HG03469 (cell line): ENCODE measurements at regions not wholly inside any gene's neighbourhood (a gene's known extent, or its start where the extent isn't known, plus 50 kb on each side); places are given as distances from the start of the nearest gene placed in this dataset.
"Not testable (repeated sequence)": the region's sequence is repeated elsewhere in the genome, so short reads cannot be mapped to it uniquely, and the experiment has no call there.

ENCODE experiments used
- ATAC-seq: cut with Tn5 transposase; IDR thresholded peaks from one replicate; pipeline ENCODE4 v1.9.1; 2021; ENCODE audit warnings: mild to moderate bottlenecking, moderate library complexity, moderate number of reproducible peaks; ENCODE audit not compliant: unreplicated experiment

DNA sequence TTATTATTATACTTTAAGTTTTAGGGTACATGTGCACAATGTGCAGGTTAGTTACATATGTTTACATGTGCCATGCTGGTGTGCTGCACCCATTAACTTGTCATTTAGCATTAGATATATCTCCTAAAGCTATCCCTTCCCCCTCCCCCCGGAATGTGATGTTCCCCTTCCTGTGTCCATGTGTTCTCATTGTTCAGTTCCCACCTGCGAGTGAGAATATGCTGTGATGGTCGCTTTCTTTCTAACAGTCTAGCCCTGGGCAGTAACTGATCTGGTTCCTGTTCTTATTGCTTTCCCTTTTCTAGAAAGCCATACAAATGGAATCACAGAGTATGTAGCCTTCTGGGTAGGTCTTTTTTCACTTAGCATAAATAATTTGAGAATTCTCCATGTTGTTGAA, 311.1 kb upstream of the CNTNAP2 start:
- not testable (repeated sequence) for ATAC-seq

DNA sequence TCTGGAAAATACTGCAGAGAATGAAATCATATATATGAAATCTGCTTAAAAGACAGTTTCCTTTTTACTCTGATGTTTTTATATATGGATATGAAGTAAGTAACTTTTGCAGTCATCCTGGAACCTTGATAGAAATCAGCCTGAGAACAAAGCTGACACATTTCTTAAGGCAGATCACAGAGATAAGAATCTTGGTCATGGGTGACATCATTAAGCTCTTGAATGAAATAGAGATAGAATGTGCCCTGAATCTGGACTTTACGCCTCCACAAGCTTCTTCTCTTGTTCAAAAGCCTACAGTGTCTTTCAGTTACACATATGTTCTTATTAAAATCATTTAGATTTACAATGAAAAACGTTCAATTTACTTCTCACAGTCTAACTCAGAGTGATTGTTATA, 319.1 kb upstream of the CNTNAP2 start:
- ATAC-seq: no peak

DNA sequence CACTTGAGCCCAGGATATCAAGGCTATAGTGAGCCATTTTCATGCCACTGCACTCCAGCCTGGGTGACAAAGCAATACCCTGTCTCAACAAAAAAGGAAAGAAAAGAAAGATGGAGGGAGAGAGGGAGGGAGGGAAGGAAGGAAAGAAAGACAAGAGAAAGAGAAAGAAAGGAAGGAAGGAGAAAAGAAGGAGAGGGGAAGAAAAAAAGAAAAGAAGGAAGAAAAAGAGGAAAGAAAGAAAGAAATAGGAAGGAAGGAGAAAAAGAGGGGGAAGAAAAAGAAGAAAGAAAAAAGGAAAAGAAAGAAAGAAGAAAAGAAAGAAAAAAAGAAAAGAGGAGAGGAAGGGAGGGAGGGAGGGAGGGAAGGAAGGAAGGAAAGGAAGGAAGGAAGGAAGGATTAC, 321.5 kb upstream of the CNTNAP2 start:
- ATAC-seq: no peak

DNA sequence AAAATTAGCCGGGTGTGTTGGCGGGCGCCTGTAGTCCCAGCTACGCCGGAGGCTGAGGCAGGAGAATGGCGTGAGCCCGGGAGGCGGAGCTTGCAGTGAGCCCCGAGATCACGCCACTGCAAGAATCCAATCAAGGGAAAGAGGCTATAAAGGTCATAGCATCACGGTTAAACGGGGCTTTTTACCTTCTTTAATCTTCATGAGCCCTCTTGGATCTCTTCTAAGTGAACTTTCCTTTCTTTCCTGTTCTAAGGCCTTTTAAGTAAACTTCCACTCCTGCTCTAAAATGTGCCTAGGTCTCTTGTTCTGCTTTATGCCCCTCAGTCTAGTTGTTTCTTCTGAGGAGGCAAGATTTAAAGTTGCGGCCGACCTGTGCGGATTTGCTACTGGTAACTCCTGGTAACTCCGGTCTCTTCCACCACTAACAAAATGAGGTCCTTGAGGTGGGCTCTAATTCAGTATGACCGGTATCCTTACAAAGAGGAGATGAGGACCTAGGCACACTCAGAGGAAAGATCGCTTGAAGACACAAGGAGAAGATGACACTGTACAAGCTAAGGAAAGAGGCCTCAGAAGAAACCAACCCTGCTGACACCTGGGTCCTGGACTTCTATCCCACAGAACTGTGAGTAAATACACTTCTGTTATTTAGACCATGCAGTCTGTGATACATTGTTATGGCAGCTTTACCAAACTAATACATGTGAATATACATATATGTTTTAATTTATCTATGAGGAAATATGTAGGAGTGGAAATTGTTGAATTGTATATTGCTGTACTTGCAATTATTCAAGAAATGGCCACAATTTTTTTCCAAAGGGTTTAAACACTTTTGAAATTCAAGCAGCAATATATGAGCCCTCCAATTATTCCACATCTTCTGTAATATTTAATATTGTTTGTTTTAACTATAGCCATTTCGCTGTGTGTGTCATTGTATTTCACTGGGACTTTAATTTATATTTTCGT, 331.5 kb upstream of the CNTNAP2 start:
- no peak for ATAC-seq

DNA sequence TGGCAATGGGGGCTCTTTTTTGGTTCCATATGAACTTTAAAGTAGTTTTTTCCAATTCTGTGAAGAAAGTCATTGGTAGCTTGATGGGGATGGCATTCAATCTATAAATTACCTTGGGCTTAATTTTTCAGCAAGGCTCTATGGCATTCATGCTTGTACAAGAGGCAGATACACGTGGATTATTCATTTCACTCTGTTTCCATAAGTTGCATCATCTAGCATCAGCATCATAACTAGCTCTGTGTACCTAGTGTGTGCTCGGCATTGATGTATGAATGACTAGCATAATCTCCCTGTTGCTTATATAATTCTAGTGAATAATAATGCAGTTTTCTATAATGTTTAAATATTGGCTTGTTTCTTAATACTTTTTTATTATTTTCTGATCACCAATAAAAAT, 335.2 kb upstream of the CNTNAP2 start:
- ATAC-seq: not testable (repeated sequence)

DNA sequence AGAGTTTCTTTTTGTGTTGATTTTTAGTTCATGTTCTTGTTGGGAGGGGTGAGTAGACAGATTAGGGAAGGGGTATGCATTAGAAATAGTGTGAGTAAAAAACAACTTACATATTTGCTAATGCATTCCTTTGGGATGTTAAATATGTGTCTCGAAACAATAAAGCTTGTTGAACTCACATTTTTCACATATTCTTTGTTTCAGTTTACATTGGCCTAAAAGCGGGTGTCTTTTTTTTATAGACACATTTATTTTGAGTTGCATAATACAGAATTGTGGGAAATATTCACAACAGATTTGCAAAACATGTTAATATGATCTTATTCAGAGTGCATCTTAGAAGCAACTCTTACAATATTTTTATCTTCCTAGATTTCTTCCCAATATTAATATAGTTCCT, 337.5 kb upstream of the CNTNAP2 start:
- ATAC-seq: no peak

DNA sequence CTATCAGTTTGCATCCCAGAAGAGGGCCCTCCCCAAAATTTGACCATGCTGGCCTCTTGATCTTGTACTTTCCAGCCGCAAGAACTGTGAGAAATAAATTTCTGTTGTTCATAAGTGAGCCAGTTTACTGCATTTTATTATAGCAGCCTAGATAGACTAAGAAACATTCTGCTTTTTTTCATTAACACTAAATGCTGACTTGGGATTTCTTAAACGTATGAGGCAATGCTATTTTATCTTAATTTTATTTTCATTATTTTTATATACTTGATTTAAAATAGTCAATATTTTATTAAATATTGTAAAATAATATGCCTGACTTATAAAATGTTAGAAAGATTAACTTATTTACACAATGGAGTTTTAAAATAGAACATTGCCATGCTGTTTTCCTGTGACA, 341.8 kb upstream of the CNTNAP2 start:
- ATAC-seq: no peak

DNA sequence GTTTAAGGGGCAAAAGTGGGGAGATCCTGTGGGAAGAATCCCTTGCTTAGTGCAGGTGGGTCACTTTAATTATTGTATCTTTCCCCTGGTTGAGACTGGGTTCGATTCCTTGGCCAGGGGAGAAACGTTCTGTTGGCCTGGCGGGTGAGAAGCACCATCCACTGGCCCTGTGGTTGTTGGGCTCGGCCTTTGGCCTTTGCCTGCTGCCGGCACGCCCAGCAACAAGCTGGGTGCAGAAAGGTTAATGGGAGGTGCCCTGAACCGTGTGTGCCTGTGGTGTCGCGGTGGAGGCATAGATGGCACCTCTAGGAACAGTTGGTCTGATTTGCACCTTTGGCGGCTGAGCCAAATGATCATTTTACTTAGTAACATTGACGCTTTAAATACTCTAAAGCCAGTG, 363.6 kb upstream of the CNTNAP2 start:
- ATAC-seq: no peak

DNA sequence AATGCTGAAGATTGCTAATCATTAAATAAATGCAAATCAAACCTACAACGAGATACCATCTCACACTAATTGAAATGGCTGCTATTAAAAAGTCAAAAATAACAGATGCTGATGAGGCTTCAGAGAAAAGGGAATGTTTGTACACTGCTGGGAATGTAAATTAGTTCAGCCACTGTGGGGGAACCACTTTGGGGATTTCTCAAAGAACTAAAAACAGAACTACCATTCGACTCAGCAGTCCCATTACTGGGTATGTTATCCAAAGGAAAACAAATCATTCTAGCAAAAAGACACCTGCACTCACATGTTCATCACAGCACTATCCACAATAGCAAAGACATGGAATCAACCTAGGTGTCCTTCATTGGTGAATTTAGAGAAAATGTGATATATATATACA, 379.0 kb upstream of the CNTNAP2 start:
- ATAC-seq: no peak

DNA sequence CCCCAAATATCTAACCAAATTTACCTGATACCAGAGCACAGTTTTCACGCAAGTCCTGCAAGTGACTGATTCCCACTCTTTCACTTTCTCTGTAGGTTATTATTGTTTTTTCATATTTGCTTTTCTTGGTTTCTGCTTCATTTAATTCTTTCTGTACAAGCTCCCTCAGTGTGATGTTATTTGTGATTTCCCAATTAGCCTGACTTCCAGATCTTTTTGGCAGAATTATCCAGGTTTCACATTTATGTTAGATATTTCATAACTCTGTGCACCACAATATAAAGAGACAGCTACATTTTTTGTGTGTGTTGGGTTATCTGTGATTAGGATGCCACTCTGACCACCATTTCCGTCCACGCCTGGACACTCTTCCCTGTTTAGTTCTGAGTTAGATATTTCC, 381.5 kb upstream of the CNTNAP2 start:
- no peak for ATAC-seq

DNA sequence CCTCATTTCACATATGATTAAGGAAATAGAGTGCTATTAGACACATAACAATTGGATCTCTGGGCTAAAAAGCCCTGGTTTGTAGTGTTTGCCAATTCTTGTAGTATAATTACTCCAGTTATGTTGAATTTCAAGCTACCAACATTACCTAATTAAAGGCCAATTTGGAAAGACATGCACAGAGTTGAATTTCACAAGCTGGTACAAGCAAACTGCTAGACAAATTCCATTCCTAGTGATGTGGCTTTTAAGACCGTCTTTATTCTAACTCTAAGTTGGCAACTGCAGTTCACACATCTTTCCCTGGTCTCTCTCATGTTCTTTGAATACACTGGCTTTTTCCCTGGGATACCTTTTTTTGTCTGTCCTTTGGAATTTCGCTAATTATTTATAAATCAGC, 384.1 kb upstream of the CNTNAP2 start:
- no peak for ATAC-seq

DNA sequence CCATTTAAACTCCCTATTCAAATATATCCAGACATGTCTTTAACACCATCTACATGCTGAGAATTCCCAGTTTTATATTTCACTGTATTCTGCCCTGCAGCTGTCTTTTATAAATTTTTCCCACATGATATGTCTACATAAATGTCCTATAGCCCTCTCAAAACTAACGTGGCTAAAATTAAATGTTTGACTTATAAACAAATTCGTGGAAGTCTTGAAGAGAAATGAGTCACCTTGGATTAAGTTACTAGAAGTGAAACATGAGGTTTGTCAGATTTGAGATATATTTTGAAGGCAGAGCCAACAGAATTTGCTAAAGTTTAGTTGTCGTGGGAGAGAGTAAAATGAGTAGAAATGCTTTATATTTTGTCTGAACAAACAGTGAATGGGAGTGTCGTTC, 386.9 kb upstream of the CNTNAP2 start:
- no peak for ATAC-seq

DNA sequence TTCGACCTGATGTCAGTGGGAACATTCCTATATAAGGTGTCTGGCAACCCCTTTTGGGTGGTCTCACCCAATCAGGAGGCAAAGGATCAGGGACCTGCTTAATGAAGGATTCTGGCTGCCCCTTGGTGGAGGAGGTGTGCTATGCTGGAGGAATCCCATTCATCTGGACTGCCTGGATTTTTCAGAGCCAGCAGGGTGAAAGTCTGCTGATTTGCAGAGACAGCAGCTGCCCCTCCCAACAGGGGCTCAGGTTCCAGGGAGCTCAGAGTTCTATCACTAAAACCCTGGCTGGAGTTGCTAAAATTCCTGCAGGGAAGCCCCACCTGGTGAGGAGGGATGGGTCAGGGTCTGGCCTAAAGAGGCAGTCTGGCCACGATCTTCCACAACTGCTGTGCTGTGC, 398.5 kb upstream of the CNTNAP2 start:
- no peak for ATAC-seq

DNA sequence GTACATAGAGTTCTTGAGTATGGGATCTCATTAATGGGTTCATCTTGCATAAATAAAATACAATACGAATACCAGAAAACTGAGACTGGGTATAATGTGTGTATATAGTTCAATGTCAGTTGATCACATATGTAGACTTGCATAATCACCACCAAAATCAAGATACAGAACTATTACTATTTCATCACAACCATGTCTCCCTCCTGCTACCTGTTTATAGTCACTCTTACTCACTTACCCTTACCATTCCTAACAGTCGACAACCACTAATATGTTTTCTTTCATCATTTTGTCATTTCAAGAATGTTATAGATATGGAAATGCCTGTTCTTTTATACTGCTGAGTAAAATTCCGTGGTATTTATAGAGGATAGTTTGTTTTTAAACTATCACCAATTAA, 416.1 kb upstream of the CNTNAP2 start:
- no peak for ATAC-seq

DNA sequence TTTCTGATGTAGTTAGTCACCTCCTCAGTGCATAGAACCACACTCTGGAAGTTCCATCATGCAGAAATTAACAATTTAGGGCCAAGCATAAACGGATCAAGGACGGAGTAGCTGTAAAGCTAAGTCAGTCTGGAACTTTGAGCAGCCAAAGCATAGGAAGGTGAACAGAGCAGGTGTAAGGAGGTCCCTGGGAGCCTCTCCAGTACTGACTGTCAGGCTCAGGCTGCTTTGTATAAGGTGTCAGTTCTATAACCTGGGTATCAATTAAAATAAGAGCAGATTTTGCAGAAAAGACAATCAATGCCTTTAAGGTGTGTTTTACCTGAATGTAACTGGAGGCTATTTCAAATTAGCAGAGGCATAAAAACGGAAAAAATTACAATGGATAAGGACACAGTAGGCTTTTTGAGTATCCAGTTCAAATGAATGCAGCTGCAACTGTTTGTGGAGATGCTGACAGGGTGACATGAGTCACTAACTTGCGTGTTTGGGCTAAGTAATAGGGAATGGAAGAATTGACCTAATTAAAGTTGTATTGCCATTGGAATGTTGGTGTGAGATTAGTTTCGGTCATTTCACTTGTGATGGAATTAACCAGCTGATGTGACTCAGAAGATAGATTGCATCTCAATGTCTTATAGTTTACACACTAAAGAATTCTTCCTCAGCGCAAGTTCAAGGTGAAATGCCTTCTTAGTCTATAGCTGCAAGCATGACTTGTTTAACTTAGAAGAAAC, 417.9 kb upstream of the CNTNAP2 start:
- ATAC-seq: no peak

DNA sequence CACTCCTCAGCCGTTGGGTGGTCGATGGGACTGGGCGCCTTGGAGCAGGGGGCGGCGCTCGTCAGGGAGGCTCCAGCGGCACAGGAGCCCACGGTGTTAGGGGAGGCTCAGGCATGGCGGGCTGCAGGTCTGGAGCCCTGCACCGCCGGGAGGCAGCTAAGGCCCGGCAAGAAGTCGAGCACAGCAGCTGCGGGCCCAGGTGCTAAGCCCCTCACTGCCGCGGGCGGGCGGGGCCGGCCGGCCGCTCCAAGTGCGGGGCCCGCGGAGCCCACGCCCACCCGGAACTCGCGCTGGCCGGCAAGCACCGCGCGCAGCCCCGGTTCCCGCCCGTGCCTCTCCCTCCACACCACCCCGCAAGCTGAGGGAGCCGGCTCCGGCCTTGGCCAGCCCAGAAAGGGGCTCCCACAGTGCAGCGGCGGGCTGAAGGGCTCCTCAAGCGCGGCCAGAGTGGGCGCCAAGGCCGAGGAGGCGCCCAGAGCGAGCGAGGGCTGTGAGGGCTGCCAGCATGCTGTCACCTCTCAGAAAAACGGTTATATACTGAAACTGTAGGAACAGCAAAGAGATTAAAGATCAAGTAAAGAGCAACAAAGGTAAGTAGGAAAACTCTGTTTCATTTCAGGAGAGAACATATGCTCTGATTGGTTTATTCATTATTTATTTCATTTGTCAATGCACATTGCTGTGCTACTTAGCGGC, 419.0 kb upstream of the CNTNAP2 start:
- ATAC-seq: not testable (repeated sequence)

DNA sequence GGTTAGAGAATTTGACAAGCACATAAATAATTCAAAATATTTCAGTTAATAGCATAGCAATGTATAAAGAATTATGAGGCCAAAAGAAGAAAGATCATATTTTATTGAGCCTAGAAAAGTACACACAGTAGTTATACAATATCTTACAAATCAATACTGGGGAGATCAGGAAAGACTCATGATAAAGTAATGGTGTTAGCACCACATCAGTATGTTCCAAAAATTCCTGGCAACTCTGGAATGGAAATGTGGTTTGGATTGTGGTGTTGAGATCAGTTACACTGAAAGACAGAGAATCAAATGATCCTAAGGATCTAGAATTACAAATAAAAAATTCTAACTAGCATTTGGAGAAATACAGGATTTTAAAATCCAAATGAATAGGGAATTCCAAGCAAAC, 420.5 kb upstream of the CNTNAP2 start:
- ATAC-seq: no peak

DNA sequence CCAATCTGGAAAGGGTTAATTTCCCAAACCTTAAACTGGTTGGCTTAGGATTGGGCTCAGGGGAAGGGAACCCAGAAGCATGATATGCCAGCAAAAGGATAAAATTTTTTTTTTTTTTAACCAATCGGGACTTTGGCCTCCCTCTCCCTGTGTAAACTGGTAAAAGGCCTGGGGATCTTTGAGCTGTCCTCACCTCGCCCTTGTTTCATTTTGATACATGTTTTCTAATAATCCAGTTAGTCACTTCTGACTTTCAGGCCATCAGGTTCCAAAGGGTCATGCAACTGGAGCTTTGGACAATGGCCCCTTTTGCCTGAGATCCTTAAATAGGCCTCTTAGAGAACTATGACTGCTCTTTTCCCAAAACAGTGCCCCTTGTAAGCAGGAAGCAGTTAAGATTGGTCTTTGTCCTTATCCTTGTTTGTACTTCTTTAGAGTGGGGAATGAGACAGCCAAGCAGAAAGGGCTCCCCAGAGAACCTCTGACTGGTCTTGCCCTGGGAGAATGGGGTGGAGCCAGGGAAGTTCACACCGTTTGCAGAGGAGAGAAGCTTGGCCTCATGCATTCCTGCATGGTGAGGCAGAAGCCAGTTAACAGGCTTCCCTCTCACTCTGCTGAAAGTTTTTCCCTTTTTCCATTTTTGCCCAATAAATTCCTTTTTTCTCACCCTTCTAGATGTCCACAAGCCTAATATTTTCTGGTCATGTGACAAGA, 424.2 kb upstream of the CNTNAP2 start:
- no peak for ATAC-seq

DNA sequence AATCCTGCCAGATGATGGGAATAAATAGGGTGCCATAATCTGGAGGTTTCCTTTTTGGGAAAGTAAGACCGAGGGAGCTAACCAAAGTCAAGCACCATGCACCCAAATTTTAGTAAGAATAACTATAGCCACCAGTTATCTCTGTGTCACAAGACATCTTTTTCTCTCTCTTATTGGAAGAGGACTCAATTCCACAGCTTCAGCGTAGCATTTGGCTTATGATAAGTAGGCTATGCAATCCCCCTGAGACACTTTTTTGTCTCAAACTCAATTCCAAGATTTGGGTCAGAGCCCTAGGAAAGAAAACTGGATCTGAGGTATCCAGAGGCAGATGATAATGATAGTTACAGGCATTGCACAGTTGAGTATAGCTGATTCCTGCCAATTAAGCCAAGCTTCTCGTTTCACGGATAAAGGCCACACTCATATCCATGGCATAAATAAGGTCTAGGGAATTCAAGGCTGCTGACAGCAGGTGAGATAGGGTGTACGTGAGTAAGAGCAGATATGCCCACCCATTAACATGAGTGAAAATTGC, 425.2 kb upstream of the CNTNAP2 start:
- ATAC-seq: no peak

DNA sequence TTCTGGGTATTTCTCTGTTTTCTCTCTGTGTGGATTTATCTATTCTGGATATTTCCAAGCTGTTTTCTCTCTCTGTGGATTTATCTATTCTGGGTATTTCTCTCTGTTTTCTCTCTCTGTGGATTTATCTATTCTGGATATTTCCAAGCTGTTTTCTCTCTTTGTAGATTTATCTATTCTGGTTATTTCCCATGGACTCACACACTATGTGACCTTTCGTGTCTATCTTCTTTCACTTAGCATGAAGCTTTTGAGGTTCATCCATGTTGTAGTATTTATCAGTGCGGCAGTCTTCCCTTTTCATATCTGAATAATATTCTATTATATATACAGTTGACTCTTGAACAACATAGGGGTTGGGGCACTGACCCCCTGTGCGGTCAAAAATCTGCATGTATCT, 435.0 kb upstream of the CNTNAP2 start:
- ATAC-seq: no peak

DNA sequence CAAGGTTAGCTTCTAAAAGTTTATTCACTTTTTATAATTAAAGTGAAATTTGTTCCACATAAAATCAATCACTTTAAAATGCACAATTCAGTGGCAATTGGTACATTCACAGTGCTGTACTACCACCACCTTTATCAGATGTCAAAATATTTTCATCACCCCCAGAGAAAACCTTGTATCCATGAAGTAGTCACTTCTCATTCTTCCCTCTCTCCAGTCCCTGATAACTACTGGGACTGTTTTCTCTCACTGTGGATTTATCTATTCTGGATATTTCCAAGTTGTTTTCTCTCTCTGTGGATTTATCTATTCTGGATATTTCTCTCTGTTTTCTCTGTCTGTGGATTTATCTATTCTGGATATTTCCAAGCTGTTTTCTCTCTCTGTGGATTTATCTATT, 435.4 kb upstream of the CNTNAP2 start:
- no peak for ATAC-seq
